ENCODE measurements at regions not wholly inside any gene's neighbourhood (a gene's known extent, or its start where the extent isn't known, plus 50 kb on each side); places are given as distances from the start of the nearest gene placed in this dataset.

DNA sequence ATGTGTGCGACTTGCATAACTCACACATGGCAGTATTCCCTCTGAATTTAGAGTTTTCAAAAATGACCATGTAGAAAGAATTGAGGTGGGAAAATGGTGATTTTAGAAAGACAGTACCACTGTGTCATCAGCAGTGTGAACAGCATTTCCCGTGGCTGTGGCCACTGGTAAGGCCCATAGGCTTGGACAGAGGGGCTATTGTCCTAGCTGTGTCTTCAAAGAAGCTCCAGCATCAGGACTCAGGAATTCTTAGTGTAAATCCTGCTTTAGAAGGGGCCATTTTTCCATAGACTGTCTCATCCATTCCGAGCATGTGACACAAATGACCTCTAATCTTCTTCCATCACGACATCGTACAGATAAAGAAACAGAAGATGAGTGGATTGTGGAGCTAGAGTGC is 119.3 kb upstream of the BACE2 start:
- no CpG with 5 or more reads among the region's 5 CpGs for WGBS, 2 donors (ENCODE audit: extremely low coverage in 2 of 2, insufficient read length in 2 of 2, insufficient replicate concordance in 1 of 2)
- H4K8ac ChIP-seq (ENCODE audit: low read depth, low read length), result no peak overlapping the region

DNA sequence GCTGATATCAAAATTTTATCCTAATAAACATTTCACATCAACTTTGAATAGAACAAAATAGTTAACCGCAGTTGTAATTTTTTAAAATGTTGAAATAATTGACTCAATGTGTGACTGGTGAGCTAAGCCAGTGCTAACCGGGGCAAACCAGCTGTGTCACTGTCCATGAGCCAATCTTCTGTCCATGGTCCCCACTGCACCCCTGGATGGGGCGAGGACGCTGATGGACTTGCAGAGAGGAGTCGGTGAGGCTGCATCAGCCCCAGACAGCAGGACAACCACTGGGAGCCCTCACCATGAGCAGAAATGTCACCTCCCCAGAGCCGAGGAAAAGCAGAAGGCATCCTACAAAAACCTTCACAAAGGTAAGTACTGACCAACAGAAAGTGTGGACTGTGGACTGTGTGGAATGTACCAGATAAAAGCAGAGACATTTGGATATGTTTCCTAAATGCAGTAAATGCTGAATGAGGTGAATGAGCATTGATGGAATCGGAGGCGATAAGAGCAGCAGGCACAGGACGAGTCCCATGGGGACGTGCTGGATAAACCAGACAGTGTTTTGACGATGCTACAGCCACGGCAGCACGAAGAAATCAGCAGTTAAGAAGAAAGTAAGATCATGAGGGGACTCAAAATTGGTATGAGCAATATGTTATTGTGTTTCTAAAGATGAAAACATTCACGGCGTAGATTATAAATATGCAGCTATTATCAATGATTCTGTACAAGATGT is 115.0 kb upstream of the BACE2 start:
- no peaks in the 10 kb centered on the region for H3K9me3 ChIP-seq (replicated peaks in 1 of 2; ENCODE audit: control insufficient read depth in 2 of 2, insufficient read depth in 1 of 2, low read depth in 1 of 2, low read length in 2 of 2)
- no peaks in the 10 kb centered on the region for H3K4me1 ChIP-seq (ENCODE audit: control insufficient read depth in 2 of 2, insufficient read depth in 1 of 2, low read depth in 1 of 2, low read length in 2 of 2)
- no peak overlapping the region for H3K4me3 ChIP-seq (ENCODE audit: low read length in 2 of 2)
- H2AK5ac ChIP-seq (ENCODE audit: low read depth, low read length), result no peak overlapping the region
- no peak overlapping the region for H4K91ac ChIP-seq (ENCODE audit: low read depth, low read length, poor library complexity)
- no peak overlapping the region for H4K8ac ChIP-seq (ENCODE audit: low read depth, low read length)
- H3K9ac ChIP-seq (ENCODE audit: low read depth, low read length, poor library complexity), result no peak overlapping the region
- no peak overlapping the region for H2BK15ac ChIP-seq (ENCODE audit: low read length)
- WGBS, 2 donors (ENCODE audit: extremely low coverage in 2 of 2, insufficient read length in 2 of 2, insufficient replicate concordance in 1 of 2), result no CpG with 5 or more reads among the region's 15 CpGs
- no peak overlapping the region for H2AFZ ChIP-seq (ENCODE audit: low read length)
- H2BK12ac ChIP-seq (ENCODE audit: low read length), result no peak overlapping the region
- no peak overlapping the region for H3K18ac ChIP-seq (ENCODE audit: low read length)
- H2BK5ac ChIP-seq (ENCODE audit: low read length), result no peak overlapping the region
- no peak for DNase-seq (ENCODE audit: low spot score)
- H3K79me1 ChIP-seq (ENCODE audit: low read depth, low read length), result no peaks in the 10 kb centered on the region
- no peak overlapping the region for H3K4ac ChIP-seq (ENCODE audit: low read length)
- H3K27me3 ChIP-seq (ENCODE audit: control insufficient read depth in 3 of 3, insufficient read depth in 3 of 3, low read depth in 1 of 3, low read length in 3 of 3), result no peaks in the 10 kb centered on the region
- no peak overlapping the region for H3K4me2 ChIP-seq (ENCODE audit: insufficient read depth, low read length, poor library complexity, severe bottlenecking)
- H3K23ac ChIP-seq (ENCODE audit: low read depth, low read length, poor library complexity), result no peak overlapping the region
- no peak overlapping the region for H3K14ac ChIP-seq (ENCODE audit: low read length)
- H3K36me3 ChIP-seq (replicated peaks in 1 of 2; ENCODE audit: control insufficient read depth in 2 of 2, insufficient read depth in 2 of 2, low read length in 2 of 2), result no peaks in the 10 kb centered on the region
- H3K27ac ChIP-seq (replicated peaks; ENCODE audit: low read length), result no peak overlapping the region
- H2BK120ac ChIP-seq (ENCODE audit: low read depth, low read length), result no peak overlapping the region

More for the DNA sequence above, 119.3 kb upstream of the BACE2 start:
- Histone ChIP-seq H2AFZ (ENCODE audit: low read length) (no peak overlapping the region), H2BK15ac (ENCODE audit: low read length) (no peak overlapping the region), H4K91ac (ENCODE audit: low read depth, low read length, poor library complexity) (no peak overlapping the region), H2AK5ac (ENCODE audit: low read depth, low read length) (no peak overlapping the region), H3K9ac (ENCODE audit: low read depth, low read length, poor library complexity) (no peak overlapping the region), H2BK5ac (ENCODE audit: low read length) (no peak overlapping the region), H3K14ac (ENCODE audit: low read length) (no peak overlapping the region), H3K79me1 (ENCODE audit: low read depth, low read length) (no peaks in the 10 kb centered on the region), H3K27ac (replicated peaks; ENCODE audit: low read length) (no peak overlapping the region), H3K18ac (ENCODE audit: low read length) (no peak overlapping the region), H3K4ac (ENCODE audit: low read length) (no peak overlapping the region), H2BK120ac (ENCODE audit: low read depth, low read length) (no peak overlapping the region), H3K4me1 (ENCODE audit: control insufficient read depth in 2 of 2, insufficient read depth in 1 of 2, low read depth in 1 of 2, low read length in 2 of 2) (peaks cover 0 to 5% of the 10 kb centered on the region in 2 donors), H3K4me2 (ENCODE audit: insufficient read depth, low read length, poor library complexity, severe bottlenecking) (no peak overlapping the region), H3K4me3 (ENCODE audit: low read length in 2 of 2) (no peak overlapping the region), H3K36me3 (replicated peaks in 1 of 2; ENCODE audit: control insufficient read depth in 2 of 2, insufficient read depth in 2 of 2, low read length in 2 of 2) (no peaks in the 10 kb centered on the region), H3K23ac (ENCODE audit: low read depth, low read length, poor library complexity) (no peak overlapping the region), H3K9me3 (replicated peaks in 1 of 2; ENCODE audit: control insufficient read depth in 2 of 2, insufficient read depth in 1 of 2, low read depth in 1 of 2, low read length in 2 of 2) (no peaks in the 10 kb centered on the region), H3K27me3 (ENCODE audit: control insufficient read depth in 3 of 3, insufficient read depth in 3 of 3, low read depth in 1 of 3, low read length in 3 of 3) (no peaks in the 10 kb centered on the region), H2BK12ac (ENCODE audit: low read length) (no peak overlapping the region)
- no peak for DNase-seq (ENCODE audit: low spot score)

DNA sequence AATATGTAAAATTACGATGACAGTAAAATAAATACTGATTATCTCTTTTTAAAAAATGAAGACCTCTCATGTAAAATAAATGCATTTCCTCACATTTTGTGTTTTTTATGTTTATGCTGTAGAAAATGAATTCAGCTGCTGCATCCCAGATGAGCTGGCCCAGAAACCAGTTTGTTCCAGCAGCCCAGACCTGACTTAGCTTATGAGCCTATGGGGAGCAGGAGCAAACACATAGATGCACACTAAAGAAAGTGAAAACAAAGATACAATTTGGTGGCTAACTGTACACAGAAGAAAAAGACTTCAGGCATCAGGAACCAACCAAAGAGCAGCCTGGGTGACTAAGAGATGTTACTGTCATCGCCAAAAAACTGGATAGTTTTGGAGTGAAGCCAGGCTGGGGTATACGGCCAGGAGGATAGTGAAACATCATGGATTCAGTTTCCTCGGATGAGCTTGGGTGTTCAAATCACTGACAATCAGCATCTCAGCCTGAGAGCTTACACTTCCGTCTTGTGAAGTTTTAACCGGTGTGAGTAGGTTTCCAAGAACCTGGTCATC is 113.9 kb upstream of the BACE2 start:
- H3K36me3 ChIP-seq (replicated peaks in 1 of 2; ENCODE audit: control insufficient read depth in 2 of 2, insufficient read depth in 2 of 2, low read length in 2 of 2), result no peaks in the 10 kb centered on the region
- no peaks in the 10 kb centered on the region for H3K4me1 ChIP-seq (ENCODE audit: control insufficient read depth in 2 of 2, insufficient read depth in 1 of 2, low read depth in 1 of 2, low read length in 2 of 2)
- H2BK15ac ChIP-seq (ENCODE audit: low read length), result no peak overlapping the region
- peaks cover 0 to 1% of the 10 kb centered on the region in 2 donors for H3K9me3 ChIP-seq (replicated peaks in 1 of 2; ENCODE audit: control insufficient read depth in 2 of 2, insufficient read depth in 1 of 2, low read depth in 1 of 2, low read length in 2 of 2)
- no CpG with 5 or more reads among the region's 6 CpGs for WGBS, 2 donors (ENCODE audit: extremely low coverage in 2 of 2, insufficient read length in 2 of 2, insufficient replicate concordance in 1 of 2)
- no peak overlapping the region for H2AFZ ChIP-seq (ENCODE audit: low read length)
- no peaks in the 10 kb centered on the region for H3K27me3 ChIP-seq (ENCODE audit: control insufficient read depth in 3 of 3, insufficient read depth in 3 of 3, low read depth in 1 of 3, low read length in 3 of 3)
- no peak overlapping the region for H2AK5ac ChIP-seq (ENCODE audit: low read depth, low read length)
- H3K23ac ChIP-seq (ENCODE audit: low read depth, low read length, poor library complexity), result no peak overlapping the region
- no peak overlapping the region for H4K8ac ChIP-seq (ENCODE audit: low read depth, low read length)
- DNase-seq (ENCODE audit: low spot score), result no peak
- no peak overlapping the region for H2BK12ac ChIP-seq (ENCODE audit: low read length)
- no peak overlapping the region for H4K91ac ChIP-seq (ENCODE audit: low read depth, low read length, poor library complexity)
- H3K4me2 ChIP-seq (ENCODE audit: insufficient read depth, low read length, poor library complexity, severe bottlenecking), result no peak overlapping the region
- no peak overlapping the region for H3K27ac ChIP-seq (replicated peaks; ENCODE audit: low read length)
- no peak overlapping the region for H2BK5ac ChIP-seq (ENCODE audit: low read length)
- H2BK120ac ChIP-seq (ENCODE audit: low read depth, low read length), result no peak overlapping the region
- no peak overlapping the region for H3K14ac ChIP-seq (ENCODE audit: low read length)
- no peak overlapping the region for H3K4me3 ChIP-seq (ENCODE audit: low read length in 2 of 2)
- no peak overlapping the region for H3K9ac ChIP-seq (ENCODE audit: low read depth, low read length, poor library complexity)
- no peaks in the 10 kb centered on the region for H3K79me1 ChIP-seq (ENCODE audit: low read depth, low read length)
- H3K18ac ChIP-seq (ENCODE audit: low read length), result no peak overlapping the region
- no peak overlapping the region for H3K4ac ChIP-seq (ENCODE audit: low read length)

GRCh38 chr21:41055266-41055665 is 112.7 kb upstream of the BACE2 start:
- no peak overlapping the region for H3K9ac ChIP-seq (ENCODE audit: low read depth, low read length, poor library complexity)
- H3K4me1 ChIP-seq (ENCODE audit: control insufficient read depth in 2 of 2, insufficient read depth in 1 of 2, low read depth in 1 of 2, low read length in 2 of 2), result peaks cover 0 to 2% of the 10 kb centered on the region in 2 donors
- H4K8ac ChIP-seq (ENCODE audit: low read depth, low read length), result no peak overlapping the region
- no peak overlapping the region for H3K14ac ChIP-seq (ENCODE audit: low read length)
- no peak overlapping the region for H2BK120ac ChIP-seq (ENCODE audit: low read depth, low read length)
- no peak for DNase-seq (ENCODE audit: low spot score)
- no peak overlapping the region for H3K18ac ChIP-seq (ENCODE audit: low read length)
- H4K91ac ChIP-seq (ENCODE audit: low read depth, low read length, poor library complexity), result no peak overlapping the region
- no peaks in the 10 kb centered on the region for H3K79me1 ChIP-seq (ENCODE audit: low read depth, low read length)
- no peak overlapping the region for H3K4ac ChIP-seq (ENCODE audit: low read length)
- H3K27me3 ChIP-seq (ENCODE audit: control insufficient read depth in 3 of 3, insufficient read depth in 3 of 3, low read depth in 1 of 3, low read length in 3 of 3), result no peaks in the 10 kb centered on the region
- H3K27ac ChIP-seq (replicated peaks; ENCODE audit: low read length), result no peak overlapping the region
- no peaks in the 10 kb centered on the region for H3K36me3 ChIP-seq (replicated peaks in 1 of 2; ENCODE audit: control insufficient read depth in 2 of 2, insufficient read depth in 2 of 2, low read length in 2 of 2)
- H2BK5ac ChIP-seq (ENCODE audit: low read length), result no peak overlapping the region
- no peak overlapping the region for H3K4me2 ChIP-seq (ENCODE audit: insufficient read depth, low read length, poor library complexity, severe bottlenecking)
- no peak overlapping the region for H2AK5ac ChIP-seq (ENCODE audit: low read depth, low read length)
- no CpG with 5 or more reads among the region's 8 CpGs for WGBS, 2 donors (ENCODE audit: extremely low coverage in 2 of 2, insufficient read length in 2 of 2, insufficient replicate concordance in 1 of 2)
- H2AFZ ChIP-seq (ENCODE audit: low read length), result no peak overlapping the region
- H2BK15ac ChIP-seq (ENCODE audit: low read length), result no peak overlapping the region
- no peak overlapping the region for H3K4me3 ChIP-seq (ENCODE audit: low read length in 2 of 2)
- no peak overlapping the region for H3K23ac ChIP-seq (ENCODE audit: low read depth, low read length, poor library complexity)
- no peak overlapping the region for H2BK12ac ChIP-seq (ENCODE audit: low read length)
- peaks cover 0 to 1% of the 10 kb centered on the region in 2 donors for H3K9me3 ChIP-seq (replicated peaks in 1 of 2; ENCODE audit: control insufficient read depth in 2 of 2, insufficient read depth in 1 of 2, low read depth in 1 of 2, low read length in 2 of 2)
